Stimulated activated CD8-positive, alpha-beta memory T cell treated with anti-CD3 and anti-CD28 coated beads, Interleukin-12 subunit alpha, Interleukin-12 subunit beta, amount 100 ng/mL, for 24 hours (primary cell): ENCODE measurements at regions not wholly inside any gene's neighbourhood (a gene's known extent, or its start where the extent isn't known, plus 50 kb on each side); places are given as distances from the start of the nearest gene placed in this dataset.
"Not testable (repeated sequence)": the region's sequence is repeated elsewhere in the genome, so short reads cannot be mapped to it uniquely, and the experiment has no call there.

Experiments used
- DNase-seq: peaks from one replicate; pipeline ENCODE4 v3.0.0-alpha.2; 2020; ENCODE audit errors: extremely low read depth

- no peak for DNase-seq
Observed at GRCh38 chr2:160726046-160726445, 232.4 kb upstream of the RBMS1 start.

DNA sequence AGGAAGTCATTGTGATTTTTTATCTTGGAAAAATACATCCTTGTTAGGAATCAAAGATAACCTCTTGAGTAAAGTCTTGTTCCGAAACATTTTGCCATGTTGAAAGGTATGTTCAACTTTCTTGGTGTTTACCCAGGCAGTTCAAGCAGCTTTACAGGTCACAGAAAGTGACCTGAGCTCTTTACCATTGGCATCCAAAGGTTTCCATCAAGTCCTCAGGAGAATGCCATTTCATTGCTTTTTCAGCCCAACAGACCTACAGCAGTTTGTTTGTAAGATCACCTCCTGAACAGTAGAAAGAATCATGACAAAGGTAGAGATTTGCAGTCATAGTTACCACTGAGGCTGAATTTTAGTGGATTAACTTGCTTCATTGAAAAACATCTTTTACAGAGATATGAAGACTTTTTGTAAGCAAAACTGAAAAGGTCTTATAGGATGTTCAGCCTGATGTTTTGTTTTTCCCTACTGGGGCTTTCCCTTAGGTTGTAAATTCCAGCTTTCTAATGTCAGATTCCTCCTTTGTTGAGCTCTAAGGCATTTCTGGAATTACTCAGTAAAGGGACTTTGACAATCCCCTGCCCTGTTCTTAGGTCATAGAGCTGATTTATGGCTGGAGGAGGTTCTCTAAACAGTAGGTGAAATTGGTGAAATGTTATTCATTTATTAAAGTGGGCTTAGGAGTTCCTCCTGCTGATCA lies 236.8 kb upstream of the RBMS1 start:
- DNase-seq, result no peak

DNA sequence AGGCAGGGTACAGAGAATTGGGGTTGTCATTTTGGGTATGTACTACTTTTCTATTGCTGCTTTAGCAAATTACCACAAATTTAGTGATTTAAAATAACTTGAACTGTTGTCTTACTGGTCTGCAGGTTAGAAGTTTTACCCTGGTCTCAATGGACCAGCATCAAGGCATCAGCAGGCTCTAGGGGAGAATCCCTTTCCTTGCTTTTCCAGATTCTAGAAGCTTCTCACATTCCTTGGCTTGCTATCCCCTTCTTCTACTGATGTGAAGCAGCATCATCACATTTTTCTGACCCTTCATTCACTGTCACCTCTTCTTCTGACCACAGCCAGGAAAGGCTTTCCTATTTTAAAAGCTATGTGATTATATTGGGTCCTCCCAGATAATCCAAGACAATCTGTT lies 237.8 kb upstream of the RBMS1 start:
- no peak for DNase-seq

DNA sequence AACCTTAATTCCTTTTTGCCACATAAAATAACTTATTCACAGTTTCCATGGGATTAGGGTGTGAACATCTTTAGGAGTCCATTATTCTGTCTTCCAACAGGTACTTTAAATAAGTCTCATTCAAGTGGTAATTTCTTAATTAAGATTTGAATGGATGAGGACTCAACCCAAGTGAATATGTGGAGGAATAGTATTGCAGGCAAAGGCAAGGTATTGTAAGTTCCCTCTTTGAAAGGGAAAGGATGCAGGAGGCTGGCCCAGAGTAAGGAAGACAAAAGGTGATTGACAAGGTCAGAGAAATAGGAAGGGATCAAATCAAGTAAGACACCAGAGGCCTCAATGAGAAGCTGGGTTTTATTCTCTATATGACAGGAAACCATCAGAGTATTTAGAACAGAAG lies 238.2 kb upstream of the RBMS1 start:
- no peak for DNase-seq

DNA sequence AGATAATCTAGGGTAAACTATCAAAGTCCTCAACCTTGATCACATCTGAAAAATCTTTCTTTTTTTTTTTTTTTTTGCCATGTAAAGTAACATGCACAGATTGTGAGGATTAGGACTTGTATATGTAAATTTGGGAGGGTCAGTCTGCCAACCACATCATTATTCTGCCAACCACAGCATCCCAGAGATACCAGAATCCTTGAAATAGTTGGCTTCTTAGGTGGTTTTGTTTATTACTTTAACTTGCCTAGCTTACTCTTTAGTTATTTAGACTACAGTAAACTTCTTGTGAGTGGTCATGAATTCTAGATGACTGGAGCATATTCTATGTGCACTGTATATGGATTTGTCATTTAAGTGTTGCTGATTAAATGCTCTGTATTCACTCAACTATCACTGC lies 242.1 kb upstream of the RBMS1 start:
- DNase-seq, result no peak

GRCh38 chr2:160736148-160737028 lies 242.8 kb upstream of the RBMS1 start:
- no peak for DNase-seq

DNA sequence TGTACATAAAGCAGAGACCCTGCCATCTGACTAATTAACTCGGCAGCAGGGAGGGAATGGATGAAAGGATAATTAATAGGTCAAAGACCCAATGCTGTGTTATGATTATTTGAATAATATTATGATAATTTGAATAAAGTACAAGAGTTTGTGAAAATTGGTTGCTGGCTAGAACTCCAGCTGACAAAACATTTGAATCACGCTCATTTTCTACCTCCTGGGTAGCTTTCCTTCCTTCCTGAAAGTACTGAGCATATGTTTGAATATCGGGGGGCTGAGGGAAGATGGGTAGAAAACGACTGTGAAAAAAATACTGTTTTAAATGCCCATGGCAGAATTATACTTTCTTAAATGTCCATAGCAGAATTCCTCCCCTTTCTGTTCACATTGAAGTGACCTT lies 243.6 kb upstream of the RBMS1 start:
- DNase-seq, result no peak

- DNase-seq, result no peak
Observed at GRCh38 chr2:160741271-160741670, 247.7 kb upstream of the RBMS1 start.

DNA sequence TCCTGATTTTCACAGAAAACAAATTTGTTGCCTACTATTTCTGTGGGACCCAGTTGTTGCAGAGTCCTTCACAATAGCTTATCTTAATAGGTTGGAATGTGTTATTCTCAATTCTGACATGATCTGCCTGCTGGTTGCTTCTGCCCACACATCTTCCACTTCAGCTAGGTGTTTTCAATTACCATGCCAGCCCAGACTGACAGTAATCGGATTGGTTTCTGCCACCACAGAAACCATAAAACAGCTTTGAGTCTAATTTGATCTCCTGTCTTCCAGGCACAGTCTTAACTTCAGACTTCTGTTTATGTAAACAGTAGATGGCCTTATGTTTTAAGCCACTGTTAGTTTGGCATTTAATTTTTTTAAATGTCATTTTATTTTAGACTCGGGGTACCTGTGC lies 248.2 kb upstream of the RBMS1 start:
- DNase-seq, result no peak

GRCh38 chr2:160742667-160743066 lies 249.1 kb upstream of the RBMS1 start:
- no peak for DNase-seq

GRCh38 chr2:160747501-160748170 lies 254.0 kb upstream of the RBMS1 start:
- DNase-seq, result no peak

DNA sequence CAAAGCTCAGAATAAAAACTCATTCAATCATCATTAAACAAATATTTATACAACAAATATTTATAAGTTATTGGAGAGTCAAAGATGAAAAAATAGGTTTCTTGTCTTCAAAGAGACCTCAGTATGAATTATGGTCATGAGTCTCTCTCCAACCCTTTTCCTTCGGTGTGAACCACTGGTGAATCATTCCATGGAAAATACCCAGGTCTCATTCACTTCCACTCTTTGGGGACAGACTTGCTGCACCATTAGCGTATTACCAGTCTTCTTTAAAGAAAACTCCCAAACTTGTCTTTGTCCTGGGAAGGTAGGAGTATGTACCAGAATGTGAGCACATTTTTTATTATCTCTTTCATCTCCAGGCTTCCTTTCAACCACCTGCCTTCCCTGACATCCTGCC lies 257.4 kb upstream of the RBMS1 start:
- DNase-seq, result no peak

DNA sequence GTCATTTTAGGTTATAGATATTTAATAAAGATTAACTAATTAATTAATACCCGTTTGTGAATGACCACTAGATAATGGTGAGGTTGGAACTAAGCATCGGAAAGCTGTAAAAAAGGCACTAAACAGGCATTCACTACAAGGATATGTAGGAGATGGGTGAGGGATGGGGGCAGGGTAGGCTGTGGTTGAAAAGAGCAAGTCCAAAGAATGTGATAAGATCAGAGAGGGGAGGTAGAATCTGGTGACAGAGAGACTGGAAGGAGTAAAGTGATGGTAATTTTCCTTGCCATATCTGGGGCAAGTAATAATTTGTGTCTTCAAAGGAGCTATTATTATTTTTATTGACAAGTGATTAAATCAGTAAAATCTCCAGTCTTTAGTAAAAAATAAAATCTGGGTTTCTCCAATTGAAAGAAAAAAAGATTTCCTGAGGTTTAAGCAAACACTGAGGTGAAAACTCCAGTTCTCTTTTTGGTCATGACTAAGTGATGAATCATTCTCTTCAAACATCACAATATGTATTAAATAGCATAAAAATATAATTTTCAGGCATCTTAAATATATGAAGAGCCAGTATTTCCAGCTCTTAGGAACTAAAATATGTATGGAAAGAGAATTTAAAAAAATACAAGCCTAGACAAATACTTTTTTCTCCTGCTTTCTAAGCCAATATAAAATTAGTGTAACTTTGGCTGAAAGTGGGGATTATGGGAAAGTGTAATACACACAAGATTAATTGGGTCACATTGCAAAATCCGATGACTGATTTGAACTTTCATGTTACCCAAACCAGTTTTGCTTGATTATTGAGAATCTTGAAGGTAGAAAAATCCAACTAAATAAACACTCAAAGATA lies 259.1 kb upstream of the RBMS1 start:
- no peak for DNase-seq

GRCh38 chr2:160753331-160753654 lies 259.7 kb upstream of the RBMS1 start:
- no peak for DNase-seq

DNA sequence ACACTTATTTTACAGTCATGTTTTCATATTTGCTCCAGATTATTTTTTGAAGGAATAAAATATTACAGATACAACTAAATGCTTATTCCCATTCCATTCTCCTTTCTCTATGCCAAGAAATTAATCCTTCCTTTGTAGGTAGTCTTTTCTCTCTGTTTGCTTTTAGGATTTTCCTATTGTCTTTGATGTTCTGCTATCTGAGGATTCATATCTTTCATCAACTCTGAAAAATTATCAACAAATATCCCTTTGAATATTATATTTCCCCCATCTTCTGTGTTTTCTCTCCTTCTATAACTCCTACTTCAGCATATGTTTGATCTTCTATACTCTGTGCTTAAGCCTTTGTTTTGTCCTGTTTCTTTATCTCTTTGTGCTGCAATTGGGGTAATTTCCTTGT lies 260.4 kb upstream of the RBMS1 start:
- no peak for DNase-seq

DNA sequence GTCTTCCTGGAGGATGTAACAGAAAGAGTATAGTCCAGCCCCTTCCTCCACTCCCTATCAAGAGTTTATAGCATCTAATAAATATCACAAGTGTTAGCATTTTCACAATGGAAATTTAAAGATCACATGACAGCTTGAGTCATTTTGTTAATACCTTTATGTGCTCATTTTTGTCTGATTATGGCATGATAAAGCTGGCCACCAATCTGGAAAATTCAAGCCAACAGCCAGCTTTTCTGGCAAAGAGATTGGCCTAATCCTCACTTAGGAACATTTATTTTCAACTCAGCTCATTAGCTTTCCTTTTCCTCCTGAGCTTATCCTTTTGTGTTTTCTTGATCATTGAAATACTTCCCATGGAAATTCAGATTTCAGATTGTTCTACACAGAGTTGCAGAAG lies 262.9 kb upstream of the RBMS1 start:
- DNase-seq, result no peak

DNA sequence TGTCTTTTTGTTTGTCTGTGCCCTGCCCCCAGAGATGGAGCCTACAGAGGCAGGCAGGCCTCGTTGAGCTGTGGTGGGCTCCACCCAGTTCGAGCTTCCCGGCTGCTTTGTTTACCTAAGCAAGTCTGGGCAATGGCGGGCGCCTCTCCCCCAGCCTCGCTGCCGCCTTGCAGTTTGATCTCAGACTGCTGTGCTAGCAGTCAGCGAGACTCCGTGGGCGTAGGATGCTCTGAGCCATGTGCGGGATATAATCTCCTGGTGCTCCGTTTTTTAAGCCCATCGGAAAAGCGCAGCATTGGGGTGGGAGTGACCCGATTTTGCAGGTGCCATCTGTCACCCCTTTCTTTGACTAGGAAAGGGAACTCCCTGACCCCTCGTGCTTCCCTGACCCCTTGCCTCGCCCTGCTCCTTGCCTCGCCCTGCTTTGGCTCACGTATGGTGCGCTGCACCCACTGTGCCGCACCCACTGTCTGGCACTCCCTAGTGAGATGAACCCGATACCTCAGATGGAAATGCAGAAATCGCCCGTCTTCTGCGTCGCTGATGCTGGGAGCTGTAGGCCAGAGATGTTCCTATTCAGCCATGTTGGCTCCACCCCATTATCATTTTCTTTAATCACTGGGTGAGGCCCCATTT lies 269.0 kb upstream of the RBMS1 start:
- not testable (repeated sequence) for DNase-seq

- DNase-seq, result no peak
Observed at GRCh38 chr2:160783474-160783873, 289.9 kb upstream of the RBMS1 start.

GRCh38 chr2:160784034-160784433 lies 290.4 kb upstream of the RBMS1 start:
- no peak for DNase-seq

GRCh38 chr2:160790738-160791137 lies 297.1 kb upstream of the RBMS1 start:
- DNase-seq, result no peak

DNA sequence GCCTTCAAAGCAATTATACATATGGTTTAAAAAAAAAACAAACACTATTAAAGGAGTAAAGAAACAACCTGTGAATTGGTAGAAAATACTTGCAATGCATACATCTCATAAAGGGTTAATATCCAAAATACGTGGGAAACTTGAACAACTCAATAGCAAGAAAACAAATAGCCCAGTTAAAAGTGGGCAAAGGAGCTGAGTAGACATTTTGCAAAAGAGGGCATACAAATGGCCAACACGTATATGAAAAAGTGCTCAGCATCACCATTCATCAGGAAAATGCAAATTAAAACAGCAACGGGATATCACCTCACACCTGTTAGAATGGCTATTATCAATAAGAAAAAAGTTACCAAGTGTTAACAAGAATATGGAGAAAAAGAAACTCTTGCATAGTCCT lies 298.3 kb upstream of the RBMS1 start:
- no peak for DNase-seq

GRCh38 chr2:160792837-160793236 lies 299.2 kb upstream of the RBMS1 start:
- no peak for DNase-seq
